PFSK-1 (cell line): ENCODE measurements at regions not wholly inside any gene's neighbourhood (a gene's known extent, or its start where the extent isn't known, plus 50 kb on each side); places are given as distances from the start of the nearest gene placed in this dataset.

ENCODE experiments used
- FOXP2 ChIP-seq: optimal IDR thresholded peaks from 2 replicates; pipeline ENCODE3; 2011; ENCODE audit warnings: borderline replicate concordance, control low read depth, inconsistent platforms; ENCODE audit not compliant: insufficient read depth; ENCODE audit errors: extremely low read length, extremely low read depth
- POLR2AphosphoS5 ChIP-seq: IDR thresholded peaks from 2 replicates; pipeline ENCODE4 v1.6.1; 2012; ENCODE audit warnings: low read depth, mild to moderate bottlenecking, control low read depth, low read length, moderate library complexity
- REST ChIP-seq, 2 experiments: IDR thresholded peaks; 2 replicates each; pipeline versions ENCODE4 v1.6.1 to v1.8.0; 2011 to 2012; ENCODE audit warnings: low read depth in 2 of 2, low read length in 2 of 2, control low read depth in 1 of 2, inconsistent platforms in 1 of 2, mild to moderate bottlenecking in 1 of 2, moderate library complexity in 1 of 2; ENCODE audit not compliant: insufficient read depth in 1 of 2
- SIN3A ChIP-seq: IDR thresholded peaks from 2 replicates; pipeline ENCODE4 v1.6.1; 2012; ENCODE audit warnings: mild to moderate bottlenecking, low read length, moderate library complexity, borderline replicate concordance; ENCODE audit not compliant: insufficient read depth
- TAF1 ChIP-seq: IDR thresholded peaks from 2 replicates; pipeline ENCODE4 v1.6.1; 2012; ENCODE audit warnings: low read length, control low read depth, borderline replicate concordance; ENCODE audit not compliant: insufficient read depth

GRCh38 chr13:109951491-109951890 is 165.1 kb upstream of the IRS2 start:
- TF ChIP-seq TAF1: no peak

GRCh38 chr13:109949397-109949796 is 163.0 kb upstream of the IRS2 start:
- no peak for TF ChIP-seq FOXP2
- no peak for TF ChIP-seq REST (IDR thresholded peaks at IDR 0.05; ENCODE audit: insufficient read depth in 1 of 2, low read depth in 2 of 2, low read length in 2 of 2)
- TF ChIP-seq SIN3A: no peak
- no peak for TF ChIP-seq TAF1
- no peak for TF ChIP-seq POLR2AphosphoS5

- no peak for TF ChIP-seq SIN3A
- no peak for TF ChIP-seq FOXP2
- no peak for TF ChIP-seq POLR2AphosphoS5
- TF ChIP-seq TAF1: no peak
- no peak for TF ChIP-seq REST (IDR thresholded peaks at IDR 0.05; ENCODE audit: insufficient read depth in 1 of 2, low read depth in 2 of 2, low read length in 2 of 2)
These were observed 160.6 kb upstream of the IRS2 start for GRCh38 chr13:109947006-109947405.

GRCh38 chr13:109945206-109945960 is 159.0 kb upstream of the IRS2 start:
- TF ChIP-seq POLR2AphosphoS5: no peak
- no peak for TF ChIP-seq FOXP2
- TF ChIP-seq SIN3A: no peak
- TF ChIP-seq TAF1: no peak
- no peak for TF ChIP-seq REST (IDR thresholded peaks at IDR 0.05; ENCODE audit: insufficient read depth in 1 of 2, low read depth in 2 of 2, low read length in 2 of 2)

- TF ChIP-seq TAF1 (no peak), FOXP2 (no peak), SIN3A (no peak), REST (IDR thresholded peaks at IDR 0.05; ENCODE audit: insufficient read depth in 1 of 2, low read depth in 2 of 2, low read length in 2 of 2) (no peak), POLR2AphosphoS5 (no peak)
These were observed 155.6 kb upstream of the IRS2 start for GRCh38 chr13:109941951-109942350.
